ENCODE measurements at regions not wholly inside any gene's neighbourhood (a gene's known extent, or its start where the extent isn't known, plus 50 kb on each side); places are given as distances from the start of the nearest gene placed in this dataset.
A peak's percentile ranks its signal among the peaks of the same experiment; 100 is the strongest.

DNA sequence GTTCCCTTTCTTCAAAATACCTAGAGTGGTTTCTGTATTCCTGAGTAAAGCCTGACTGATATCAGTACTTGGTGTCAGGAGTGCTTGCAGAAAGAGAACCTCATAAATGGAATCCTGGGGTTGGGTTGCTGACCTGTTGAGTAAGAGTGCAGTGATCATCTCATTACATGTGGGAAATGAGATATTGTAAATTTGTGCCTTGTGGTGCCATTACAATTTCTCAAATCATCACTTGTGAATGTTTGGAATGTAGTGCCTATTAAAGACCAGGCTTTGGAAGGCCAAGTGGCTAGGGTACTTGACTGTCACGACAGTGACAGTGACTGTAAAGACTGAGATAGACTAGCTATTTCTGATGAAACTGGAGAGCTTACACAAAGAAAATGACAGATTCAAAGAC is 176.7 kb upstream of the CTTNBP2NL start:
- DNase-seq (ENCODE audit: low read depth) = no peak

DNA sequence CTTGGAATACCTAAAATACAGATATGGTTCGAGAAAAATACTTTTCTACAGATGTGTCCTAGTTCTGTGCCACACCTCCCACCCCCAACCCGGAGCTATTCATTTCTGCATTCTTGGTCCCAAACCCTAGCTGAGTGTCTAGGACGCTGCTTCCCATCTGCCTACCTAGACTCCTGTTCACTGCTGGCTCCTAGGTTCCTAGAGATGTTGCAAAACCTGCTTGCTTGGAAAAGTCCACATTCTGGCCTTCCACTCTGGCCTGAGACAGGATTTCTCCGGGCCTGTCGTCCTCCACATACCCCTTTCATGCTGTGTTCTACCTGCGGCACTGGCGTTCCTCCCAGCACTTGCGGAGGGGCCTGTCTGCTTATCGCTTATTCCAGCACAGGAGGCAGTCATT is 165.8 kb upstream of the CTTNBP2NL start:
- no peak for DNase-seq (ENCODE audit: low read depth)

DNA sequence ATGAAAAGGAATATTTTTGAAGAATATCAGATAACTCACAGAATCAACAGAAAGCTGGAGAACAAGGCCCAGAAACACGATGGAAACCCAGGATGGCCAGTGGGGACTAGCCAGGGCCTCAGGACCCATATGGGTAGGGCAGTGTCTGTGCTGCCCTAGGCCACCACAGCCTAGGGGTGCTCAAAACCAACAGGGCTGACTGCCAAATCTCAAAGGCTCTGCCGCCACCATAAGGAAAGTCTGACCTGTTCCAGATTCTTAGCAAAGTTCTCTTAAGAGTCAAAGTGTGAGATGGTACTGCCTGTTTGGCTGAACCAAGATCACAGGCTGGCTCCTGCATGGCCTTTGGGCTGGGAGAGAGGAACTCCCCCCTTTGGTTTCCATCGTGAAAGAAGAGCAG is 164.7 kb upstream of the CTTNBP2NL start:
- DNase-seq (ENCODE audit: low read depth) = no peak

DNA sequence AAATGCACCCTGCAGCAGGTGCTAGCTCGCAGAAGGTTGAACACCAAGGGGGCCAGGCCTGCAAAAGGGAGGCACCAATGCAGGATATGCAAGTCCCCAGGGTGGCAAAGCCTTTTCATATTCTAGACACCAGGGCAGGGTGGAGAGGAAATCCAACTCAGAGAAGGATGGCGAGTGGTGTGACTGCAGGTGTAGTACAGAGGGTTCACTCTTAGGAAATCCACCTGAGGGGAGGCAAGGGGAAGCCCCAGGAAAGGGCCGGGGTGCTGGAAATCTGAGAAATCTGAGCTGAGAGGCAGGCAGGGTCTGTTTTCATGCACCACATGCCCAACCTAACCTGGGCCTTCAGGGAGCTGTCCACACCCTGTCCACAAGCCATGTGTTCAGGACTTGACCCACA is 163.2 kb upstream of the CTTNBP2NL start:
- no peak for DNase-seq (ENCODE audit: low read depth)

DNA sequence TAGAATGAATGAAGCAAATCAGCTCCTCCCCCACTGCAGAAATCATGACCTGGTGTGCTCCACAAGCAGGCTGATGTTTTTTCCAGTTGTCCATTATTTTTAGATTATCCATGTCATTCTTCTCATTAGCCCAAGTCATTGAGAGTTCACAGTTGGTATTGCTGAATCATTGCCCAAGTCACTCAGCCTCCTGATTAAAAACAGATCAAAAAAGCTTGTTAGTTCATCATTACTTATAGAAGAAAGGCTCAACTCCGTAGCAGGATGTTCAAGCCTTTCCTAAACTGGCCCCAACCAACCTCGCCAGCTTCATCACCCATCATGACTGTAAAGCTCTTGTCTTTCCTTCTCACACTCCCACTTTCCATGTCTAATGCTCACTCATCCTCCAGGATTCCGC is 161.3 kb upstream of the CTTNBP2NL start:
- DNase-seq (ENCODE audit: low read depth) = no peak

DNA sequence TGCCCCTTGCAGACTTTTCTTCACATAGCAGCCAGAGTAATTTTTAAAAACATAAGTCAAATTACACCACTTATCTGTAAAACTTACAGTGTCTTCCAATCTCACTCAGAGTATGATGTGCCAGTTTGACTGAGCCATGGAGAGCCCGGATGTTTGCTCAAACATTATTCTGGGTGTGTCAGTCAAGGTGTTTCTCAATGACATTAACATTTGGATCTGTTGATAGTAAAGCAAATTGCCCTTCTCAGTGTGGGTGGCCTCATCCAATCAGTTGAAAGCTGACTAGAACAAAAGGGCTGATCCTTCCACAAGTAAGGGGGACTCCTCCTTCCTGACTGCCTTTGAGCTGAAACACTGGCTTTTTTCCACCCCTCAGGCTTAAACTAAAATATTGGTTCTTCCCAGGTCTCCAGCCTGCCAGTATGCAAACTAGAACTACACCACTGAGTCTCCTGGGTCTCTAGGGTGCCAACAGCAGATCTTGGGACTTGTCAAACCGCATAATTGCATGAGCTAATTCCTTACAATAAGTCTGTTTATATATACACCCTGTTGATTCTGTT is 157.9 kb upstream of the CTTNBP2NL start:
- no peak for DNase-seq (ENCODE audit: low read depth)

DNA sequence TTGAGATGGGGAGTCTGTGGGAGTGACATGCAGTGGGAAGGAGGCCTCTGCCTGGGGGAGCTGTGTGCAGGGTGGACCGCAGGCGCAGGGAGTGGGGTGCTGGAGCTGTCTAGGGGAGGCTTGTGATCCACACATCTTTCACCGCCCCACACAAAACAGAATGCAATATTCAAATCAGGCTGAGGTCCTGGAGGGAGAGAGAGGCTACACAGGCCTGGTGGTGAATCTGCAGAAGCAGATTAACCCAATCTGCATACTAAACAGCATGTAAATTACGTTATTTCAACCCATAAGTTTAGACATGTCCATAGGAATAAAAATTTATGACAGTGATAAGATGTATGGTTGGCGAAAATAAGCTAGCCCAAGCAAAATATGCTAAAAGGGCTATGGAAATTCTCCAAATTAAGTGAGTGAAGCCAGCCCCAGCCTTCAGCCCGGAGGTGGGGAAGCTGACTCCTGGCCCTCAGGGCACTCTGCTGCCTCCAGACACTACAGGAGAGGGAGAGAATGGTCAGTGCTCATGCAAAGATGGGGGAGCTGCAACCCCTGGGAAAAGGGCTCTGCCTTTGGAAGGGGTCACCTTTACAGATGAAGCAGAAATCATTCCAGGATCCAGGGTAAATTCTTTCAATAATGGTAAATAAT is 156.2 kb upstream of the CTTNBP2NL start:
- no peak for DNase-seq (ENCODE audit: low read depth)

DNA sequence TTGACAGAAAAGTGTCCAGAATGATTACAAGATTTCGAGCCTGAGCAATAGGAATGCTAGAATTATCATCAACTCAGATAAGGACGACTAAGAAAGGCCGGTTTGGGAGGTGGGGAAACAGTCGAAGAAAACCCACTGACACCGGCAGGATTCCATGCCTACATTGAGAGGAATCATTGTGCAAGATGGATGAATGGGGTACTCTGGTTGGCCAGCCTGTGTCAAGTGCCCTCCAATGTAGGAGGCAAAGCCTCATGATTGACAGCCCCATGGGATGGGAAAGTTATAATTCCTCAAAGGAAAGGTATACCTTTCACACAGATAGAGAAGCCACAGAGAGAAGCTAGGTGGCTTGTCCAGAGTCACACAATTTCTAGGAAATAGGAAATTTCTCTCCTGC is 153.5 kb upstream of the CTTNBP2NL start:
- DNase-seq (ENCODE audit: low read depth) = no peak

DNA sequence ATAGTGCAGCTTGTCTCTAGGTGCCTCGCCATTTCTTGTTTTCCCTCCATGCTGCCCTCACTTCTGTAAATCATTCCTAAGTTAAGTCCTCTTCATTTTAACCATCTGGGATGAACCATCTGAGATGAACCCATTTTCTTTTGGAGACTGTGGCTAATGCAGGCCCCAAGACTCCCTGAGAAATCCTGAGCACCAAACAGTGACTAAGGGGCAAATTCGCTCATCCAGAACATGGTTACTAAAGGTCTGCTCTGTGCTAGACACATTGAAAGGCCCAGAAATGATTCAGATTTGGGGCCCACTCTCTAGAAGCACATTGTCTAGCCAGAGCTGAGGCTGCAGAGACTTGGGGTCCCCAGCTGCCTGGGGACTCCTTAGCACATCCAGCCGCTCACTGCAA is 151.9 kb upstream of the CTTNBP2NL start:
- DNase-seq (ENCODE audit: low read depth) = no peak

DNA sequence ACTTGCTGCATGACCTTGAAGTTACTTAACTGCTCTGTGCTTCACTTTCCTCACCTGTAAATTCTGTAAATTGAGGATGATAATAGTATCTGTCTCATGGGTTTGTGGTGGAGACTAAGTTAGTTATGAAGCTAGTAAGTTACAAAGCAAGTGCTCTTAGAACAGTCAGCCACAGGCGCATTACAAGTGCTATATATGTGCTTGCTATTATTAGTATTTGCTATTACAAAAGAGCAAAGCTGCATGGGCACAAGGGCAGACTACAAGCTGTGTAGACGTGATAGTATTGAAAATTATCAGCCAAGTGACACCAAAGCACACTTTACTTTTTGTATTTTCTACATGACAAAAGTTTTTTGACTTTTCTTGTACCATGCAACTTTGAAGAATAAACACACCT is 150.9 kb upstream of the CTTNBP2NL start:
- DNase-seq (ENCODE audit: low read depth) = no peak

DNA sequence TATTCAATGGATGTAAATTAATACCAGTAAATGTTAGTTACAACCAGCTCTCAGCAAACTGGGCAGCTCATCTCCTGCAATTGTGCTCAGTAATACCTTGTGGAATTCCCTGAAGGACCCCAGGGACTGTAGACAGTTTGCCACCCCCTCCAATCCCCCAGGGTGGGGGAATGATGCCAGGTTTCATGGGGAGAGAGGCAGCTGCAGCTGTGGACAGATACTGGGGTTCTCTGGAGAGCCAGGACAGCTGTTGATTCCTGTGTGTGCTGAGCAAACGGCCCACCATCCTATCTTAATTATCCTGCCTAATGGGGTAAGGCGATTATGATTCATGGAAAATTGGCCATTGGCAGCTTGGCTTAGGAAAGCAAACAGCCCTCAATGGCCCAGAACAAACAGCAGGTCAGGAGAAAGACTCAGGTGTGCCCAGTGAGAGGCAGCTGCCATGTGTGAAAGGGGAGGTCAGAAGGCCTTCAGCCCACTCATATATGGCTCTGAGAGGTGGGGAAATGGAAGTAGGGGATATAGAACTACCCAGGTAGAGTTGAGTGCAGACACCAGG is 148.9 kb upstream of the CTTNBP2NL start:
- DNase-seq (ENCODE audit: low read depth) = no peak

DNA sequence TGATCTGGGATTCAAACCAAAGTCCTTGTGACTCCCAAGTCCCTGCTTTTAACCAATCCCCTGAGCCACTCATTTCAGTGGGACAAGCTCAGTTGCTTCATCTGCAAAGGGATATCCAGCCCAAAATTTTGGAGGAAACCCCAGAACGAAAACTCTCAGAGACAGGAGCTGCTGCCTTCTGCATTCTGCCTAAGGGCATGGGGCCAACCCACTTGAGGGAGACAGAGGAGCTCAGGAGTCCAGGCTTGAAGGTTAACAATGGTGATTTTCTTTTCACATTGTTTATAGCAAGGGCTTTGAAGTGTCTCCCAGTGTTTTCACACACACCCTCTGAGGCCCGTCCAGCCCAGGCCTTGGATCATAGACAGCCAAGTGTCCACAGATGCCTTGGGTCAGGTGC is 148.1 kb upstream of the CTTNBP2NL start:
- no peak for DNase-seq (ENCODE audit: low read depth)

DNA sequence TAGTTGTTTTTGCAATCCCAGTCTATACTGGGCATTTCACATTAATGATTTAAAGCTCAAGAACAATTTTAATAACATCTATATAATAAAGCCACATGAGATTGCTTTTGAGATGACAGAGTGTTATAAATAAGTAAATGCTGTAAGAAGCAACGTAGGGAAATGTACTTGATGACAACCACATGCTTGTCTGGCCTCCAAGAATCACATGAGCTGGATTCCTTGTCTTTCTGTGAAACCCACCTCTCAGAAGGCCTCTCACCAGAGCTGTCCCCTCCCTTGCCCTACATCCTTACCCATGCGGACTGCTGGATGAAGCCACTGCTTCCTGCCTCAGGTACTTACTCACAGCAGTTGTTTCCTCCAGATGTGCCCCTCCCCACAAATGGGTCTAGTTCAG is 145.1 kb upstream of the CTTNBP2NL start:
- DNase-seq (ENCODE audit: low read depth) = no peak

DNA sequence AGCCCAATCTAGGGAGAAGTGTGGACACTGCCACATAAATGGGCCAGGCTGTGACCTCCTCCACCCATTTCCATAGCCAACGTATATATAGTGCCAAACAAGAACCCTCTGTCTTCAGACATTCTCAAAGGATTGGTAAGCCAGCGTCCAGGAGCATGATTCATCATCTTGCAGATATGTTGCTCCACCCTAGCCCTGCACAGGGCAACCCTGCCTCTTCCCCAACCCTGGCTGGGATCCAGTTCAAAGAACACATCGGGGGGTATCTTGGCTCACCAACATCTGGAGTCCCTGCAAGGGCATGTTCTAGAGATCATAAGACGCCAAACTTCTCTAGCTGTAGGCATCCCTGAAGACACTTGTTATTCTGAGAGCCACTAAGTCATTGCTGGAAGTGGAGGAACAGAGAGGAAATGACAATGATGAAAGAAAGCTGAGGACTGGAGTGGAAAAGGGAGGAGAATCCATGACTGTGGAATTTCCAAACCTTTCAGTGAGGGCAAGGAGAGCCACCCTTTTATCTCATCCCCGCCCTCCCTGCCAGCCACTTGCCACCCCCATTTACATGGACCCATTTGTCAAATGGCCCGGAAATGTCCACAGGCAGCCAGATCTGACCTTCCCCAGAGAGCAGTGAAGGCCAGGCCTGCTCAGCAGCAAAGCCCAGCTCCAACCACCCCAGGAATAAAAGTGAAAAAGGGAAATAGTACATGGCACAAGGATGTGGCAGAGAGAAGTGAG is 144.1 kb upstream of the CTTNBP2NL start:
- peak; percentile 72 for DNase-seq (ENCODE audit: low read depth)

DNA sequence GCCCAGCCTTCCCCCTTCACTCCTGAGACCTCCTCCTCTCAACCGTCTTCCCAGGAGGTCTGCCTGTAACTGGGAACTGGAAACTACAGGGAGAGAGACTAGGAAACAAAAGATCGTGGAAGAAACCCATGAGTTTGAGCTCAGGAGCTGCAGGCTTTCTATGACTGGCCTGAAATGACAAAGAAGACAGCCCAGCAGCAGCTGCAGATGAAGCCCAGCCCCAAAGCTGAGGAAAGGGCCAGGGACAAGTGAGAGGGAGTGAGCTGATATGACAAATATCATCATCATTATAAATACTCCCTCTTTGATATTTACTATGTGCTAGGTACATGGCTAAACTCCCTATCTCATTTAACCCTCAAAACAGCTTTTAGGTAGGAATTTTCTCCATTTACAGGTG is 142.6 kb upstream of the CTTNBP2NL start:
- DNase-seq (ENCODE audit: low read depth) = no peak

DNA sequence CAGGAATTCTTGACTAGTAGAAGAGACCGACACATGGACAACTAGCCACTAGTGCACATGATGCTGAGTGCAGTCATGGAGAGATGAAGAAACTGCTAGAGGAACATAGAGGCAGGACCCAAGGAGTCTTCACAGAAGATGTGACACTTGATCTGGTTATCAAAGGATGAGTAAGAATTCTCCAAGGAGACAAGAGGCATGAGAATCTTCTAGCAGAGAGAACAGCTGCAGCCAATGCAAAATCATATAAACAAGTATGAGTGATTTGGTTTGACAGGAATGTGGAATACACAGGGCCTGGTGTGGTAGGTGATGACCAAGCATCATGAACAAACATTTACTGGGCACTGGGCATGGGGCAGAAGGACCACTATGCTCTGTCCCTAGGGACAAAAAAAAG is 140.9 kb upstream of the CTTNBP2NL start:
- DNase-seq (ENCODE audit: low read depth) = peak; percentile 75

DNA sequence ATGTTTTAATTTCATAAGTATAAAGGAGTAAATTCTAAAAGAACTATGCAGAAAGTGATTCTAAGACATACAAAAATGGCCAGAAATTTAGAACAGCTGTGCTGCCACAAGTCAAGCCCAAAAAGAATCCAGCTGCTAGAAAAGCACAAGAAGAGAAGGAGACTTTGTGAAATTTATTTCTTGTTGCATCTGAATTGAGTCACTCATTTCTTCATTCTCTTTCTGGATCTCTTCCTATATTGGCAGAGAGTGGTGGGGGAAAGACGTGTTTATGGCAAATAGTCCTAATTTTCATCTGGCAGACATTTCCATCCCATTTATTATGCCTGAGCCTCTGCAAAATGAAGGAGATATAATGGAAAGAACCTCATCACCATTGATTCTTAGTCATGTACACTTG is 139.6 kb upstream of the CTTNBP2NL start:
- no peak for DNase-seq (ENCODE audit: low read depth)

DNA sequence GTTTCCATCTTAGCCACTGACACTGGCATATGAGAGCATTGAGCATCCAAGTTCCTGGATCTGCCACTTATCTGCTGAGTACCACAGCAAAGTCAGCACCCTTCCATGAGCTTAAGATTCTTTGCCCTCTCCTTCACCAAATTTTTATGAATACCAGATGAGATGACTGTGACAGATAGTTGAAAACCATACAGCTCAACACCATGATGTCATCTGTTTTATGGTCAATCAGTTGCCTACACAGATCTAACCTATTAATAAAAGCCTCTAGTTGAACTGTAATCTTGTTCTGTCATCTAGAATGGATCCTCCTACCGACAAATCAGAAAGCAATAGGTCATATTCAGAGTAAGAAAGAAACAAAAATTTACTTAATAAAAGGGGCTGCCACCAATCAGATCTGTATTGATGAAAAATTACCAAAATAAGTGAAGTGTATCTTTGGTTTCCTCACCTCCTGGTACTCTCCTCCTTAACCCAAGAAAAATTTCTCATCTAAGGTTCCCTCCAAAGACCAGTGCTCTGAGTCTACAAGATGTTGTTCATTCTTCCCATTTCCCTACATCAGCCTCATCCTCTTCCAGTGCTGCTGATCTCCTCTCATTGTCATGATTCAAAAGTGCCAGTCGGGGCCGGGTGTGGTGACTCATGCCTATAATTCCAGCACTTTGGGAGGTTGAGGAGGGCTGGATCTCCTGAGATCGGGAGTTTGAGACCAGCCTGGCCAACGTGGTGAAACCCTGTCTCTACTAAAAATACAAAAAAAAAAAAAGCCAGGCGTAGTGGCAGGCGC is 138.8 kb upstream of the CTTNBP2NL start:
- DNase-seq (ENCODE audit: low read depth) = no peak

DNA sequence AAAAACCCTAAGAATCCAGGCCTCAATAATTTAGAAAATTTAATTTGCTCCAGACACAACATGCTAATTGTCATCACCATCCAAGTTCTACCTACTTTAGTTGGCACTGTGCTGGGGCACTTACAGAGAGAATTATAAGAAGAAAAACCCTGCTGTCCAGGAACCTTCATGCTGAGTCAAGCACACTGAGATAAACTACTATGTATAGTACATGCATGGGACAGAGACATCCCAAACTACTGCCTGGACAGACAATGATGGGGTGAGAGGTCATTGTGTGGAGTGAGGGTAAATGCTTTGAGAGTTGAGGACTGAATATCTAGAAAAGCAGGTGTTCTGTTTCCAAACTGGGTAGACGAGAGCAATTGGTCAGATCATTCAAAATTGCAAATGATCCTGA is 135.3 kb upstream of the CTTNBP2NL start:
- DNase-seq (ENCODE audit: low read depth) = no peak

DNA sequence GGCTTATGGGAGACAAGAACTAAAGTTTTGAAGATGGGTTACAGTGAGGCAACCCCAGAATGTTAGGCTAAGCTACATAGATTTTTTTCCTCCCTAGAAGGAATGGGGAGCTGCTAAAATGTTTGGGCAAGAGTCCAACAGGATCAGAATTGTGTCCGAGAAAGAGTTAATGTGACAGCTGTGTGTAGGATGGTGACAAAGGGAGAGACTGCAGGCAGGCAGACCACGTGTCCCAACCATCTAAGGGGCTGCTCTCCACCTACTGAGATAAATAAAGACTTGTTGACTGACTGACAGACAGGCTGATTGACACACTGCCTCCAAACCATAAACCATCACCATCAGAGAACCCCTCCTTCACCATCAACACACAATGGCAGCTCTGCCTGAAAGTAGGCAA is 133.7 kb upstream of the CTTNBP2NL start:
- DNase-seq (ENCODE audit: low read depth) = no peak

DNA sequence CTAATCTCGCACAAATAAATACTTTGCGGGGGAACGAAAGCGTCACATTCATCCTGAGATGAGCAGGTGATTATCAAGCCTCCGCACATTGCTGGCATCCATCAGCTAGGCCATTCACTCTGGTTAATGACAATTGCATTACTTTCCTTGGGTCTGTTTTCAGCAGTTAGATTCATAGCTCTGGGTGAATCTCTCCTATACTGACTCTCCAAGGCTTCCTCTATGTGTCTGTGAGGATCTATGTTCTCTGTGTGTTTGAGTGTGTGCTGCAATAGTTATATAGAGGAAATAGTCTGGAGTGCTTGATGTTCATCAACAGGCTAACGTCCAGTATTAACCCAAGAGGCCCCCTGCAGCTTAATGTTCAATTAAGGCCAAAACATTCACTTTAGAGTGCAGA is 133.0 kb upstream of the CTTNBP2NL start:
- no peak for DNase-seq (ENCODE audit: low read depth)

DNA sequence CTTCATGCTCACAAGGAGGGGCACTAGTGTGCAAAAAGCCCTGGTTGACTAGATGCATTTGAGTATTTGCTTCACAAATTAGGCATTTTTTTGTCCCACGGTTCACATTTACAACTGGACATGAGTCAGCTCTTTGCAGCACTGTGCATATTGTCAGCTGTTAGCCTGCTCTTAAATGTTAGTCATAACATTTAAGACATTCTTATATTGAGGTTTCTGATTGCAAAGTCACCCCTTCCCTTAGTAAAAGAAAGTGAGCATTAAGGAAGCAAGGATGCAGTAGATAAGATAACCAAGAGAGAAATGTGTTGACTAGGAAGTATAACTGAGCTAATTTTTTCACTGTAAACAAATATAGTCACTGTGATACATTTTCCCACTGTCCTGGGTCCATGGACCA is 132.6 kb upstream of the CTTNBP2NL start:
- DNase-seq (ENCODE audit: low read depth) = peak; percentile 98

DNA sequence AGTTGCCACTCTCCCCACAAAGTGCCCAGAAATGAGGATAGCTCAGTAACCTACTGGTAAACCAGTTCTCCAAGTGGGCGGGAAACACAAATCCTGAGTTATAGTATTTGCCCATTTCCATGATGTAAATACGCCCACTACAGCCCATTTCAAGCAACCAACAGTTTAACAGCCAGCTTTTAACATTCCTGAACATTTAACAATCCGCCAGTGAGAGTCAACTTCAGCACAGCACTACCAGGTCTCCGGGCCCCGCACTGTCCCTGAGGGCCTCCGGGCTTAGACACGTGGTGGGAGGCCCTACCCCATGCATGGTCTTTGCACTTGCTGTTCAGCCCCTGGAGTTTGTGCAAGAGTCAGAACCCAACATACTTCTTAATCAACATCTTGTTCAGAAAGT is 132.0 kb upstream of the CTTNBP2NL start:
- DNase-seq (ENCODE audit: low read depth) = no peak
